GM12878 (cell line): ENCODE measurements at regions not wholly inside any gene's neighbourhood (a gene's known extent, or its start where the extent isn't known, plus 50 kb on each side); places are given as distances from the start of the nearest gene placed in this dataset.
"Not testable (repeated sequence)": the region's sequence is repeated elsewhere in the genome, so short reads cannot be mapped to it uniquely, and the experiment has no call there.

Experiments used
- ATAC-seq: fragments of 200-7000 bp; cut with Tn5 transposase; 3 replicates; pipeline ENCODE4 v1.9.1; 2020; ENCODE audit warnings: mild to moderate bottlenecking, moderate library complexity
- BruUV-seq: library from RNA; stranded (reverse); fragments of 400-500 nt; replicated peaks from 2 replicates; lab custom pipeline; 2021; lab: Mats Ljungman, UMichigan
- CTCF ChIA-PET: fragments of 300-600 bp; sonication (Branson Sonifier 250); formaldehyde crosslinking; extraction: SDS; loops from one replicate; lab custom pipeline; 2021; ENCODE audit warnings: inconsistent platforms; lab: Yijun Ruan, JAX
- POLR2A ChIA-PET: fragments of 350-600 bp; formaldehyde crosslinking; extraction: SDS; loops from one replicate; lab custom pipeline; 2021; ENCODE audit warnings: inconsistent platforms; lab: Charles Lee
- RAD21 ChIA-PET: fragments of 300-600 bp; sonication (Branson Sonifier 250); formaldehyde crosslinking; loops from one replicate; lab custom pipeline; 2023; ENCODE audit warnings: antibody characterized with exemption; ENCODE audit not compliant: unreplicated experiment; lab: Charles Lee
- SMC1A ChIA-PET: fragments of 300-600 bp; sonication (Branson Sonifier 250); formaldehyde crosslinking; loops from one replicate; lab custom pipeline; 2023; ENCODE audit not compliant: unreplicated experiment, uncharacterized antibody; lab: Charles Lee
- DNase-seq: peaks from one replicate; pipeline ENCODE4 v3.0.0-alpha.2; 2011; ENCODE audit warnings: low read depth, low spot score
- FAIRE-seq: peaks from 3 replicates; lab custom pipeline; 2011; peaks lifted over from hg19 to GRCh38; lab: Jason Lieb, UNC
- H2AFZ ChIP-seq: 2 replicates; pipeline ENCODE4 v1.6.0; 2011; ENCODE audit warnings: low read depth, low read length, control low read depth; ENCODE audit not compliant: control insufficient read depth
- H3K27ac ChIP-seq: 2 replicates; pipeline ENCODE4 v1.5.1; 2011; ENCODE audit warnings: control low read depth; ENCODE audit not compliant: control insufficient read depth, insufficient read depth
- H3K27me3 ChIP-seq, 2 experiments: replicated peaks in 1 of 2; 2 replicates each; pipeline versions ENCODE4 v1.6.0 to v1.6.1; 2011; ENCODE audit warnings: low read length in 1 of 2; ENCODE audit not compliant: control insufficient read depth in 2 of 2, insufficient read depth in 2 of 2
- H3K36me3 ChIP-seq, 2 experiments: 2 replicates each; pipeline ENCODE4 v1.5.1; 2011; ENCODE audit warnings: low read length in 1 of 2; ENCODE audit not compliant: control insufficient read depth in 2 of 2, insufficient read depth in 2 of 2
- H3K4me1 ChIP-seq: 2 replicates; pipeline ENCODE4 v1.6.1; 2011; ENCODE audit warnings: mild to moderate bottlenecking, low read length, moderate library complexity, mixed read lengths; ENCODE audit not compliant: control insufficient read depth, insufficient read depth
- H3K4me2 ChIP-seq: 2 replicates; pipeline ENCODE4 v1.6.0; 2011; ENCODE audit warnings: control low read depth; ENCODE audit not compliant: control insufficient read depth, insufficient read depth
- H3K4me3 ChIP-seq: fragments of 200-600 bp; sonication (generic); 2 replicates; pipeline ENCODE4 v1.5.1; 2016
- H3K79me2 ChIP-seq: 2 replicates; pipeline ENCODE4 v1.6.0; 2011; ENCODE audit warnings: low read length; ENCODE audit not compliant: control insufficient read depth, insufficient read depth
- H3K9ac ChIP-seq: 2 replicates; pipeline ENCODE4 v1.8.0; 2011; ENCODE audit warnings: low read length, control low read depth, mixed read lengths; ENCODE audit not compliant: control insufficient read depth, insufficient read depth
- H3K9me3 ChIP-seq: replicated peaks from 3 replicates; pipeline ENCODE4 v1.5.1; 2011; ENCODE audit warnings: mild to moderate bottlenecking, low read length; ENCODE audit not compliant: control insufficient read depth, insufficient read depth
- H4K20me1 ChIP-seq: 2 replicates; pipeline ENCODE4 v1.6.0; 2011; ENCODE audit not compliant: control insufficient read depth, insufficient read depth
- ESRRA ChIP-seq: IDR thresholded peaks from 2 replicates; pipeline ENCODE4 v1.6.1; 2012; ENCODE audit warnings: mild to moderate bottlenecking, low read length, improper control_type of control experiment
- EZH2 ChIP-seq: IDR thresholded peaks from 2 replicates; pipeline ENCODE4 v1.6.1; 2012; ENCODE audit warnings: low read depth, mild to moderate bottlenecking, control low read depth, inconsistent platforms, low read length, borderline replicate concordance; ENCODE audit not compliant: control insufficient read depth
- GABPA ChIP-seq: IDR thresholded peaks from 2 replicates; pipeline ENCODE4 v1.6.1; 2014; ENCODE audit warnings: antibody characterized with exemption, low read depth, mild to moderate bottlenecking, inconsistent platforms
- PAX8 ChIP-seq: fragments of 450-650 bp; IDR thresholded peaks from 2 replicates; pipeline ENCODE4 v1.6.1; 2017; ENCODE audit warnings: mild to moderate bottlenecking, moderate library complexity
- PML ChIP-seq: IDR thresholded peaks from 2 replicates; pipeline ENCODE4 v1.6.1; 2012; ENCODE audit warnings: low read length, inconsistent platforms
- RAD21 ChIP-seq: IDR thresholded peaks from 2 replicates; pipeline ENCODE4 v1.6.1; 2011; ENCODE audit warnings: mild to moderate bottlenecking, low read depth, low read length, moderate library complexity; ENCODE audit not compliant: insufficient read depth
- RAD51 ChIP-seq: fragments of 450-650 bp; IDR thresholded peaks from 2 replicates; pipeline ENCODE4 v1.6.1; 2016; ENCODE audit warnings: moderate library complexity, mild to moderate bottlenecking, inconsistent platforms
- ZNF207 ChIP-seq: fragments of 450-650 bp; IDR thresholded peaks from 2 replicates; pipeline ENCODE4 v1.6.1; 2014; ENCODE audit warnings: antibody characterized with exemption, mild to moderate bottlenecking, borderline replicate concordance
- WGBS: methylation state at CpG from one replicate; pipeline ENCODE4 v1.1.6; 2016; ENCODE audit warnings: low lambda C conversion rate; ENCODE audit not compliant: insufficient replicate concordance, insufficient coverage; ENCODE audit errors: missing lambda C conversion rate; 5-methylcytosine and 5-hydroxymethylcytosine counted together
- in situ Hi-C: fragments of 300-500 bp; cut with MboI; formaldehyde crosslinking; loops from 9 replicates; pipeline ENCODE4 v1.14.3; 2018; ENCODE audit warnings: mixed read lengths
- intact Hi-C: fragments of 100-400 bp; cut with micrococcal nuclease; formaldehyde crosslinking; loops from one replicate; pipeline ENCODE4 v1.14.2; 2022; ENCODE audit not compliant: unreplicated experiment
- TF ChIP-seq, protein P1 (sequence below): IDR thresholded peaks from 2 replicates; pipeline ENCODE4 v1.6.1; 2011; ENCODE audit warnings: low read depth, low read length, improper control_type of control experiment, borderline replicate concordance

DNA sequence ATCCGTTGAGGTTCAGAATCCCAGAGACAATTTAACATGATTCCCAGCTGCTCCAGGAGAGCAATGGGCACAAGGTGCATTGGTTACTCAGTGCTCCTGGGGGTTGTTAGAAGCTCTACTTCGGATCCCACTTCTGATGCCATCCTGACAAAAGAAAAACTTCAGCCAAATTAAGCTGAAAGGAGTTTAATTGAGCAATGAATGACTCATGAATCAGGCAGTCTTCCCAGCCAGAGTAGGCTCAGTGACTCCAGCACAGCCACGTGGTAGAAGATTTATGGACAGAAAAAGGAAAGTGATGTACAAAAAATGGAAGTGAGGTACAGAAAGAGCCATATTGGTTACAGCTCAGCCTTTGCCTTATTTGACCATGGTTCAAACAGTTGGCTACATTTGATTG, 95.7 kb downstream of the PWWP3B start (continued):
- no peak for TF ChIP-seq RAD21
- no peak for TF ChIP-seq ESRRA
- TF ChIP-seq PAX8 = no peak
- TF ChIP-seq PML = no peak
- no peak for TF ChIP-seq RAD51
- no peak for TF ChIP-seq ZNF207
- no peak for TF ChIP-seq GABPA
- TF ChIP-seq, protein P1, sequence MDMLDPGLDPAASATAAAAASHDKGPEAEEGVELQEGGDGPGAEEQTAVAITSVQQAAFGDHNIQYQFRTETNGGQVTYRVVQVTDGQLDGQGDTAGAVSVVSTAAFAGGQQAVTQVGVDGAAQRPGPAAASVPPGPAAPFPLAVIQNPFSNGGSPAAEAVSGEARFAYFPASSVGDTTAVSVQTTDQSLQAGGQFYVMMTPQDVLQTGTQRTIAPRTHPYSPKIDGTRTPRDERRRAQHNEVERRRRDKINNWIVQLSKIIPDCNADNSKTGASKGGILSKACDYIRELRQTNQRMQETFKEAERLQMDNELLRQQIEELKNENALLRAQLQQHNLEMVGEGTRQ = no peak
- no peak for TF ChIP-seq EZH2

- H3K4me3 ChIP-seq, H2AFZ ChIP-seq, H3K4me1 ChIP-seq, RAD21 ChIA-PET, intact Hi-C loops, H4K20me1 ChIP-seq, SMC1A ChIA-PET, BruUV-seq, ATAC-seq, H3K27me3 ChIP-seq, H3K27ac ChIP-seq, in situ Hi-C loops, H3K9me3 ChIP-seq, H3K9ac ChIP-seq, FAIRE-seq, H3K4me2 ChIP-seq, POLR2A ChIA-PET, H3K36me3 ChIP-seq, DNase-seq, CTCF ChIA-PET, H3K79me2 ChIP-seq: not testable (repeated sequence)
- WGBS = no CpG with 5 or more reads among the region's 9 CpGs
These were observed 106.0 kb downstream of the PWWP3B start for GRCh38 chrX:106273947-106274587.

GRCh38 chrX:106275172-106275571, 107.1 kb downstream of the PWWP3B start:
- BruUV-seq, H2AFZ ChIP-seq, FAIRE-seq, SMC1A ChIA-PET, POLR2A ChIA-PET, DNase-seq, H3K9ac ChIP-seq, H3K4me1 ChIP-seq, RAD21 ChIA-PET, ATAC-seq, H3K27me3 ChIP-seq, H3K79me2 ChIP-seq, H4K20me1 ChIP-seq, H3K36me3 ChIP-seq, CTCF ChIA-PET, H3K27ac ChIP-seq, intact Hi-C loops, in situ Hi-C loops, H3K4me3 ChIP-seq, H3K4me2 ChIP-seq, H3K9me3 ChIP-seq: not testable (repeated sequence)
- WGBS = no CpG with 5 or more reads among the region's 5 CpGs
